NOMO-1 treated with dmso at 0.1 percent for 144 hours (cell line): ENCODE measurements at regions not wholly inside any gene's neighbourhood (a gene's known extent, or its start where the extent isn't known, plus 50 kb on each side); places are given as distances from the start of the nearest gene placed in this dataset.

Source experiments
- DNase-seq: peaks from one replicate; lab custom pipeline; 2025; ENCODE audit not compliant: unreplicated experiment; lab: John Stamatoyannopoulos, UW

DNA sequence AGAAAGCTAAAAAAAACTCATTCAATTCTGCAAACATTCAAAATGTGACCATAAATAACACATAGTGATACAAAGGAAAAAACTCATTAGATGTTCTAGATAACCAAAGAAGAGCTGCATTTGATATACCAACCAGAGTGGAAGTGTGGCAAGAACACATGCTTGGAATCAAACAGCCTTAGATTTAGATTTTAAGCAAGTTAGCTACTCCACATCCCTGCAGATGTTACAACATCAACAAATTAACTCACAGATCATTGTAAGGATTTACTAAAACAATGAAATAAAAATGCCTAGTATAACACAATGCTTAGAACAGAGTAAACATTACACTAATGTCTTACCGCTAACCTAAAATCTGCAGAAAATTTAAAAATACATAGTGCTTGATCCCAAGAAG, 114.0 kb upstream of the AKIP1 start:
- DNase-seq = no peak

DNA sequence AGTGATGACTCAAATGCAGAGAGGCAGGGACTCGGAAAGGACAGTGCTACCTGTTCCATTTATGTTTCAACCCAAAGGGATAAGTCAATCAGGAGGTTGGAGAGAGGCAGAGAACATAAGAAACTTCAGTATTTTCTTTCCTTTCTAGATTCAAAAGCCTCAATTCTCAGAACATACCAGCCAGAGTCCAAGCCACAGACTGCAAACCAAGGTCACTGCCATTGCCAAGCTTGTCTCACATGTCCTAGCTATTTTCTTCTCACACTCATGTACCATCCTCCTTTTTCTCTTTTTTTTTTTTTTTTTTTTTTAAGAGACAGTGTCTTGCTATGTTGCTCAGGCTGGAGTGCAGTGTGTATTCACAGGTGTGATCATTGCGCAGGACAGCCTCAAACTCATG, 111.7 kb upstream of the AKIP1 start:
- DNase-seq = no peak

DNA sequence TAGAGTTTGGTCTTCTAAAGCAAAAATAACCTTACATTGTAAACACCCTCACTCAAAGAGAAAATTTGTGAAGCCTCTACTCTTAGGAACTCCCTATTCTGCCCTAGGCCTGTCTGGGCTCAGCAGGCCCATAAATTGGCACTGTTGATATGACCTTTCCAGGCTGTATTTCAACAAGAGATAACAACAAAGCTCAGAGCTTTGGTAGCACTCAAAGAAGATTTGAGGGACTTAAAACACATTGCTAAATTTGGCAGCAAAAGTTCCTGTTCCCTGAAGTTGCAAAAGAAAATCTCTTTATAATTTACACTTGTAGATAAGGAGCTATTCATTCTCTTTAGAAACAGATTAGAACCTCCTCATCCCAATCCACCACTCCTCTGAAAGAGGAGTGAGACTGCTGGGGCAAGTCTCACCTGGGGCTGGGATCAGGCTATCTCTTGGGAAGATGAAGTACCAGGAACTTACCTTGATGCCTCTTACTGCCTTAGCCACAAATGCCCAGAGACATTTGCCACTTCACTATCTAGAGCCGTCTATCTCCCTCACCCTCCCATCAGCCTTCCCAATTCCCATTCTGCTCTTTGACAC, 110.4 kb upstream of the AKIP1 start:
- no peak for DNase-seq

DNA sequence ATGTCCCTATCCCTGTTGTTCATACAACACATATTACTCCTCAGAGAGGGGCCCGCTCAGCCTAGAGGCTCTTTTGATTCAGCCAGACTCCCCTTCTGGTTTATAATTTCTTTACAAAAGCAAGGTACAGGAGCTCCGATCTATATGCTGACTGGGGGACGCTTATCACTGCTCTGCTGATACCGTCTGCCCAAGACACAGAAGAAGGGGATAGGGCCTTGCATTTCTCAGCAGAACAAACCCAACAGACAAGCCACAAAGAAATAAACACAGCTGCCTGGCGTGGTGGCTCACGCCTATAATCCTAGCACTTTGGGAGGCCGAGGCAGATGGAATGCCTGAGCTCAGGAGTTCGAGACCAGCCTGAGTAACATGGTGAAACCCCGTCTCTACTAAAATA, 109.9 kb upstream of the AKIP1 start:
- DNase-seq = no peak

DNA sequence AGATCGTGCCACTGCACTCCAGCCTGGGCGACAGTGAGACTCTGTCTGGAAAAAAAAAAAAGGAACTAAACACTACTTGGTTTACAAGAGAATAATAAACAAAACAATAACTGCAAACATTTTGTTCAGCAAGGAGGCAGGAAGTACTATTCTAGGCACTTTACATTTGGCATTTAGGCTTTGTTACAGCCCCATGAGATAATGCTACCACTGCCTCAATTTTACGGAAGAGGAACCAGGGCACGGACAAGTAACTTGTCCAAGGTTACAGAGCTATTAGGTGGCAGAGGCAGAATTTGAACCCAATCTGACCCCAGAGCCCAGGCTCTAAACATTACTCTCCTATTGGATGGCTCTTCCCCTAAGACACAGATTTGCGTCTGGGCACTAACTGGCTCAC, 108.7 kb upstream of the AKIP1 start:
- DNase-seq = no peak

DNA sequence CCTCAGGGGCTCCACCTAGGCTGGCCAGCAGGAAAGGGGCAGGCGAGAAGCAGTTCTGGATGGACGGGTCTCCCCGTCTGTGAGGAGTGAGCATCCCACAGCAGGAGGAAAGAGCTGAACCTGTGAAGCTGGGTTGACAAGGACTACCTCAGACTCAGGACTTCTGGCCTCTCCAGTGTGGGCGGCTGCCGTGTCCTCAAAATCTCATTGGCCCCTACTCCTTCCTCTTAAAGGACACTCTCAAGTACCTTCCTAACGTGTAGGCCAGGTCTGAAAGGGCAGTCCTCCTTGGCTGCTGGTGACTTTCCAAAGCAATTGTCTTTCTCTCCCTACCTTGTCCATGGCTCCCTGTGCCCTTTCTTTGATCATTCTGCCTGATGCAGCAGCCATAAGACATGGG, 107.0 kb upstream of the AKIP1 start:
- DNase-seq = no peak

DNA sequence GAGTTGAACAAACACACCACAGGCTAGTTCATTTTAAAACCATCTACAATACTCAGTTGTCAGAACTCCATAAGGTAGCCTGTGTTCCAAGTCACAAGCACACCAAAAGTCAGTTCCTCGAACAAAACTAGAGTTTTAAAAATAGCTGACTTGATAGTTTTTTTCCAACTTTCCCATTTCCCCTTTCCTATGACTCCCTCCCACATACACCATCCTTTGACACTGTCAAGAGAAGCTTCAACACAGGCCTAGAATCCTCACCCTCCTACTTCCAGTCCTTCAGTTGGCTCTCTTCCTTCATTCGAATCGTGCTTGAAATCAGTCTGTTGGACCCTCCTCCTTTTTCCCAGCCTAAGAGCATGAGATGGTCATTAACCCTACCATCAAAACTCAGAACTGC, 105.7 kb upstream of the AKIP1 start:
- no peak for DNase-seq

DNA sequence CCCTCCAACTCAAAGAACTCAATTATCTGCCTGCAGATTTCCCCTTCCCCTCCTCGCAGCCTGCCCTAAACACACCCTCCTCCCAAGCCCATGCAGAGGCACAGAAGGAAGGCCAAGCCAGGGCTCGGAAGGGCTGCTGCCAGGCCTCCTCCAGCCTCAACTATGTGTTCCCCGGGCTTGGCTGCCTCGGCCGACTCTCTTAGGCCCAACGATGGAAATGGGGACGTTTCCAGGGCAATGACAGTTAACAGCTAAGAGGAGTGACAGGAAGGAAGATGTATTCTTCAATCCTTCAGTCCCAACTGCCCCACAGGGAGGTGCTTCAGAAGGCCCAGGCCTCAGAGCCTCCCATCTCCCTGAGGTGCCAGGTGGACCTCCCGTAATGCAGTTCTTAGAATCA, 104.0 kb upstream of the AKIP1 start:
- DNase-seq = no peak

DNA sequence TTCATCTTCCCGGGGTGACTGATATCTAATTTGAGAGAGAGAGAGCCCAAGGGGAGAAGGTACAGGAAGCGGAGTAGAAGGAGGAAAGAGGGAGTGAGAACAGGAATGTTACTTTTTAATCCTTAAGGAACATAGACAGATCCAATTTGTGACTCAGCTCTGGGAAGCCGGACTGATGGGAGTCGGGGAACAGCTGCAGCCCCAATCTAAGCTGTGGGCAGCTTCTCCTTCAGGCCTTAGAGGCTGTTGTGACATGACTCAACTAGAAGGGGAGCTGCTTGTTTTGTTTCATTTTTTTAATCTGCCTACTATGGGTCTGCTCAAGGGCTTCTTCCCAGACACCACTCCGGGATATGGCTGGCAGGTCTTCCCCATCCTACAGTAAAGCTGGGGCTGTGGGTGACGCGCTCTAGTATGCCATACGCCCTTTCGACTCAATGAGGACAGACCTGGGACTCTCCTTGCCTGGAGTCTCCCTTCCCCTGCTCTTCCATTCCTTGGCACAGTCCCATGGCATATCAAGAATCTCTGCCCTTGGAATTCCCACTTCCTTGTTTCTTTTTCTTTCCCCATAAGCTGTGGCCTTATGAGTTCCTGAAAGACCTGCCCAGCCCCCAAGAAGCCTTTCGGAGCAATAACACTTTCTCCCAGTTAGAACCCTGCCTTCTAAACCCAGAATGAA, 103.3 kb upstream of the AKIP1 start:
- no peak for DNase-seq

DNA sequence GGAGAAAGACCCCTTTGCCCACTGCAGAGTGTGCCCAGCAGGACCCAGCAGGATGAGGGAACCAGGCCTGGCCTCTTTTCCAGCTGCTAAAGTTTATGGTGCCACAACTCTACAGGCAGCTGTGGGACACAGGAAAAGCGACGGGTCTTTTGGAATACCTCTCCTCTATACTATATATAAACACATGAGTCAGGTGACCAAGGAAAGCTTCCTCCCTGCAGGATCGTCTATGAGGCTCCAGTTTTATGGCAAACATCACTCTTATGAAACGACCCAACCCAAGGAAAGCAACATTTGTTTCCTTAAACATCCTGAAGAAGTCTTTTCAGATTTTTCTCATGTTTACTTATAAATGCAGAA, 102.8 kb upstream of the AKIP1 start:
- DNase-seq = no peak

DNA sequence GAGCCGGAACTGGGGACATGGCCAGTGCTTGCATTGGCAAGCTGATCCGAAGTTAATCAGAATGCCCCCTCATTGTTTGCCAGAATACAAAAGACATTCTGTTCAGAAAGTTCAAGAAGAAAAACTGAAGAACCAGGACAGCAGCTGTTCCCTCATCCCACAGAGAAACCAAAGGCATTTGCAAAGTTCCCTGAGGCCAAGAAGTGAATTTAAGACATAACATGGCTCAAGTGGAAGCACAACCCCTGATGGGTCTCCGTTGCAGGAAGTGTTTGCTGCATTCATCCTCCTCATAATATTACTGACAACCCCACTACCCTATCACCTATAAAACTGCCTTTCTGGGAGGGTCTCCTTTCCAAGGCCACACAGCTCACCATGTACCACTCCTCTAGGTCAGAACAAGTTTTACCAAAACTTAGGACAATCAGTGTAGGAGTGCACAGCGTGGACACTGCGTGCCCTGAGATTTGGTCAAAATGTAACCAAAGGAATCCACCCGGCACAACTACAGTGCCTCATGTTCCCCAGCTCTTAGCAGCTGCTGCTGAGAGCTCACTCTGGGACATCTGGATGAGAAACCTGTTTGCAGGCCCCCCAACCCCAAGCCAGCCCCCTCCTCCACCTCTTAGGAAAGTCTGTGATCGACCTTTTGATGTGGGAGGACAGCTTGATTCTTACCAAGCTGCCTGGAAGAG, 101.6 kb upstream of the AKIP1 start:
- no peak for DNase-seq

DNA sequence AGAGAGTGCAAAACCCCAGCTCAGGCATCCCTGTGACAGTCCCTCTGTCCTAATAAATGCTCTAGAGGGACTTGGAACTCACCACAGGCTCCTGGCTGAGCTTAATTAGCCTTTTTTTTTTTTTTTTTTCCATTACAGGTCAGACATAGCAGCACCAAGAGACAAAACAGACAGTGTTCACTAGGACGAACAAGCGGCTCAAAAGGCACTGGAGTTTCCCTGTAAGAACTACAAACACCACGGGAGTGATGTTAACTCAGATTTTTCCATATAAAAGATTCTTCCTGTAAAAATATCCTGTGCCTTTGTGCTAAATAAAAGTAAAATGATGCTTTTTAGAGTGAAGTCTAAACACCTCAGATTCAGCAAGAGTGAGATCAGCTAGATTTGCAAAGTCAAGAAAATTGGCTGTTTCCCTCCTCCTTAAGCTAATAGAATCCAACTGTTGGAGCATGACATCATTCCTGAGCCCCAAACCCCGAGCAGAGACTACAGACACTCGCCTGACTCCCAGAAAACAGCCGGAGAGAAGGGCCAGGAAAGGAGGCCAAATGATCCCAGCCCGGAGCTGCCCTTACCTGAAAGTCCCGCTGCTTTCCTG, 101.0 kb upstream of the AKIP1 start:
- no peak for DNase-seq

DNA sequence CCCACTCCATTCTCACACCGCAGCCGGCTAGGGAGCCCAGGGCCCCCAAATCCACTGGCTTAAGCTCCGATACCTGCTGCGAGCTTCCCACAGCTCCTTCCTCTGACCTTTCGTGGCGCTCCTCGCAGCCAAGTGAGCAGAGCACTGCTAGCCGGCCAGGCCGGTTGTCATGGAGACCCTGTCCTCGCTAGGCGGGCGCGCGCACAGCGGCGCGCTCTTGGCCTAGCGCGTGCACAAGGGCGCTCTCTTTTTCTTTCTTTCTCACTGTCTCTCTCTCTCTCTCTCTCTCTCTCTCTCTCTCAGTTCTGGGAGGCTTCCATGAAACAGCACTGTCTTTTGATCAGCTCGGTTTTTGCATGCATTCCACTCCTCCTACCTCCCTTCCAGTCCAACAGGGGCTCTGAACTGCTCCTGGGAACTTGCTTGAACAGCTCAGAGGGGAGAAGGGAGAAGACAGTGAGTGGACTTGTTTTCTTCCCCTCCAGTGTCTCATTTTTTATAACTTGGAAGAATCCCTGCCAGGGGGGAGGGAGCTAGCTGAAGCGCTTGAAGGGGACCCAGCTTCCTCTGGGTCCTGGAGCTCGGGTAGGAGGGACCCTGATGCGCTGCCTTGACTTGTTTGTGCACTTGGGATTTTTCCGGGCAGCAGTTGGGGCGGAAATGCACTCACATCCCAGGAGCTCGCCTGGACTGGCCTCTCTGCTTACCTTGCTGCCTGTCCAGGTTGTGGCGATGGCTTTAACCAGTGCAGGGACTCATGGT, 100.3 kb upstream of the AKIP1 start:
- DNase-seq = no peak

DNA sequence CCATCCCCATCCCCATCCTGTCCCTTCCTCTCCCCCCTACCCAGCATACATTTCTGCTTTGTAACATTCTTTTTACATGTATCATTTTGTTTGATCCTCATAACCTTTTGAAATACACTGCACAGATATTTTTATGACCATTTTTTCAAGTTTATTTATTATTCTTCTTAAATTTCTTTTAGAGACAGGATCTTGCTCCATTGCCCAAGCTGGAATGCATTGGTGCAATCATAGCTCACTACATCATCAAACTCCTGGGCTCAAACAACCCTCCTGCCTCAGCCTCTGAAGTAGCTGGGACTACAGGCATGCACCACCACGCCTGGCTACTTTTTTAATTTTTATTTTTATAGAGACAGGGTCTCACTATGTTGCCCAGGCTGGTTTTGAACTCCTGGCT, 99.4 kb upstream of the AKIP1 start:
- DNase-seq = no peak

DNA sequence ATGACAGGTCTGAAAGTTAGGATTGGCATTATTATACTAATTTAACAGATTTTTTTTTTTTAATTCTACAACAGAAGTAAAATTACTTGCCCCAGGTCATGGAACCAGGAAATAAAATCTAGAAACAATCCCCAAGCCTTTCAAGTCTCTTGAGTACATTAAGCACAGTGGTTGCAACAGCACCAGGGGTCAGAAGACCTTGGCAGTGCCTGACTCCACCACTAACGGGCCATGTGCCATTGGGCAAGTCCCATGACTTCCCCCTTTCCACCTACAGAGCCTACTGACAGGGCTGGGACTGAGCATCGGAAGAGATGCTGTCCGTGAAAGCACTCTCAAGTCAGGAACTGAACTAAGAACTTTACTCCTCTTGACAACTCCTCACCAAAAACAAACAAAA, 98.6 kb upstream of the AKIP1 start:
- DNase-seq = peak; percentile 76

DNA sequence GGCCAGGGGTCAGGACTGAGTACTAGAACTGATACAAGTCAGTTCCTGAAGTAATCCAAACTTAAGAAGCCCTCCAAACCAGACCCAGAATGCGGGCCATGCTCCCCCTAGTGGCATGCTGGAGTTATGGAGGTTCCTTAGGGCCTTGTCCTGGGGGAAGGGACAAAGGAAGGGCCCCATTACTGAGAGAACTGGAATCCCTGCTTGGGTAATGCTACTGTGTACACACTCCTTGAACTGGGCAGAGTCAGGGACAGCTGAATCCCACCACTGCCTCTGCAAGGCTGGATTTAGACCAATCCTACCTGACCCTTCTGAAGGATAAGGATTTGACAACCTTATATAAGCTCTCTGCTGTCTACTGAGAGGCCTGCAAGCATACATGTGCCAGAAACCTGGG, 97.3 kb upstream of the AKIP1 start:
- DNase-seq = peak; percentile 59

DNA sequence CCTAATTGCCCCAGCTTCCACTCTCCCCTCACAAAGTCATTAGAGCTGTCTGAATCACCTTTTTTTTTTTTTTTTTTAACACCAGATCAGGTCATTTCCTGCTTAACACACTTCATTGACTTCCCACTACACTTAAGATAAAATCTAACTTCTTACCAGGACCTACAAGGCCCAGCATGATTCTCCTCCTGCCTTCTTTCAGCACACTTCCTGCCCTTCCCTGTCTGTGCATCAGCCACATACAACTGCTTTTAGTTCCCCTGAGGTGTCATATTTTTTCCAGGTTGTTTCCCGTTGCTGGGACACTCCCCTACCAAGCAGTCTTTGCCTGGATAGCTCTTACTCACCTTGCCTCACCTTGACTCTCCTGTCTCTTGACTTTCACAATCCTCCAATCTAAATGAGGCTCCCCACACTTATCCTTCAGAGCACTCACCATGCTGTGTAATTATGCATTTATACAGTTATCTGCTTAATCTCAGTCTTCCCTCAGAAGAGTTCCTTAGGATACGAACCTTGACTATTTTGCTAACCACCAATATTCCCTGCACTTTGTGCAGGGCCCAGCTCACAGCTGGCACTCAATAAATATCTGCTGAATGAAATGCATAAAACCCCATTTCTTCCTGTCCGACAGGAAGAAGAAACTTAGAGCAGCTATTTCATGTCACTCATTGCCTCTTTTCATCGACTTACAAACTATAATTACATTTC, 96.6 kb upstream of the AKIP1 start:
- no peak for DNase-seq

DNA sequence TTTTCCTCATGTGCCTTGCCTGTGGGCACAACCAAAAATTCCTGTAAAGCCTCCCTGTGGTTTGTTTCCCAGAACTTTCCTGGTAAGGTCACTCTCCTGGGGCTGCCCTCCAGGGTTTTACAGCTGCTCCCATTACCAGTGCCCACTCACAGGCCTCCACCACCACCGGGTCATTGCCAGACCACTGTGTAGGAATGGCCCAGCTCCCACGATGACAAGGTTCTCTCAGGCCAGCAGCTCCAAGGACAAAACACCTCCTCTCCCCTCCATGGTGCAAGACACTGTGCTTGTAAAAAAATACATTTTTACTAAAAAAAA, 96.1 kb upstream of the AKIP1 start:
- DNase-seq = no peak

DNA sequence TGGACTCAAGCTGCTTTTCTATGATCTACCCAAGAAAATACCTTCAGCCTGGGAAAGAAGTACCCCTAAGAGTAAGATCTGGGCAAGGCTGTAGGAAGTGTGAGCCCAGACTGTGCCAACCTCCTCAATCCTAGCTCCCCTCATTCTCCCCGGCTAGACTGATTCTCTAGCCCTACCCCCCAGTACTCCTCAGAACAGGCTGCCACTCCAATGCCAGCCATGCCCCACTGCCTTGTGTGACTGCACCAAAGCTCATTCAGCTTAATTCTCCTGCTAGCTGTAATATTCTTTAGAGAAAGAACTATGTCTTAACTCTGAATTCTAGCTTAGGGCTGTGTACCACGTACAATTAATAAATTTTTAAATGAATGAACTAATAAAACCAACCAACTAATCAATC, 92.6 kb upstream of the AKIP1 start:
- no peak for DNase-seq

DNA sequence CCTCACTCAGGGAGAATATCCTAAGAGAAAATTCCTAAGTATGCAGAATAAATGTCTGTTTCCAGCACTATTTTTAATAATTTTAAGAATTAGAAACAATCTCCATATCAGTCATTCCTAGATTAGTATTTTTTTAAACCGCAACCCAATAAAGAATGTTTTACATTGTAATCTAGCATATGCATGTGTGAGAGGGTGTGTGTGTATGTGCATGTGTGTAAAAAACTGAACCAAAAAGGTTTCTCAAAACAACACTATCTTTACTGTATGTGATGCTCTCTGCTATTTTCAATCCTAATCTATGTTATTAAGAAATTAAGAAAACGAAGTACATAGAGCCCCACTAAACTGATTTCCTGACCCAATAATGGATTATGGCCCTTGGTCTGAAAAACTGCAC, 90.6 kb upstream of the AKIP1 start:
- no peak for DNase-seq

DNA sequence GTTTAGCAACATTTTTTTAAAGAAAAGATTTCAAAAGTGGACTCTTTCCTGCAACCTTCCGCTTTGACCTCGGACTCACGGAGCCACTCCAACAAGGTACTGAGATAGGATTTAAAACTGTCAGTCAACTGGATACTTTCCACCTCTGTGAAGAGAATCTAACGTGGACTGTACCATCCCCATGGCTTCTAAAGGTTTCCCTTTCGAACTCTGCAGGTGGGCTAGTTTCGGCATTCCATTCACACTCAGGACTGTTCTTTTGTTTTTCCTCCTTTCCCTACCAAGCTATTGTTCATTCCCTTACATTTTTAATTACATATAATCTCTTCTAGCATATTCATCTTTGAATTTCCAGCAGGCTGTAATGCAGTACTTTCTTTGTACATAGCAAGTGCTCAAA, 88.5 kb upstream of the AKIP1 start:
- no peak for DNase-seq
